Heart right ventricle (tissue), 16 donors: ENCODE measurements at regions not wholly inside any gene's neighbourhood (a gene's known extent, or its start where the extent isn't known, plus 50 kb on each side); places are given as distances from the start of the nearest gene placed in this dataset.

Experiments
- ATAC-seq, 8 donors: fragments of 200-7000 bp; cut with Tn5 transposase; one replicate each; pipeline ENCODE4 v1.9.1; 2020; ENCODE audit warnings: mild to moderate bottlenecking in 8 of 8, moderate library complexity in 8 of 8, moderate number of reproducible peaks in 1 of 8
- DNase-seq, 2 donors: peaks; one replicate each; pipeline ENCODE4 v3.0.0-alpha.2; 2020
- H3K27ac ChIP-seq, 10 donors: fragments of 200-600 bp; sonication (generic) in 2 of 10; one replicate each; pipeline versions ENCODE4 v1.5.0 to v1.8.0; 2020 to 2022; ENCODE audit warnings: mild to moderate bottlenecking in 3 of 10
- H3K27me3 ChIP-seq, 7 donors: fragments of 200-600 bp; one replicate each; pipeline ENCODE4 v1.8.0; 2021 to 2022; ENCODE audit warnings: mild to moderate bottlenecking in 2 of 7
- H3K36me3 ChIP-seq, 9 donors: fragments of 200-600 bp; sonication (generic) in 1 of 9; one replicate each; pipeline versions ENCODE4 v1.5.0 to v1.8.0; 2020 to 2022; ENCODE audit warnings: mild to moderate bottlenecking in 2 of 9
- H3K4me1 ChIP-seq, 9 donors: fragments of 200-600 bp; sonication (generic) in 1 of 9; one replicate each; pipeline versions ENCODE4 v1.5.0 to v1.8.0; 2020 to 2022; ENCODE audit warnings: mild to moderate bottlenecking in 4 of 9
- H3K4me3 ChIP-seq, 10 donors: fragments of 200-600 bp; sonication (generic) in 2 of 10; one replicate each; pipeline versions ENCODE4 v1.5.0 to v1.8.0; 2020 to 2022; ENCODE audit warnings: mild to moderate bottlenecking in 7 of 10, moderate library complexity in 2 of 10
- H3K9me3 ChIP-seq, 11 donors: fragments of 200-600 bp in 10 of 11; sonication (generic) in 2 of 11; one replicate each; pipeline versions ENCODE4 v1.5.0 to v1.8.0; 2013 to 2022; ENCODE audit warnings: mild to moderate bottlenecking in 2 of 11, control low read depth in 1 of 11, moderate library complexity in 1 of 11
- WGBS, 2 donors: extraction: QIAGEN DNeasy Blood & Tissue Kit; methylation state at CpG; one replicate each; pipeline ENCODE4 v1.1.7; 2013; ENCODE audit warnings: inconsistent platforms in 1 of 2; 5-methylcytosine and 5-hydroxymethylcytosine counted together
- intact Hi-C, 10 donors: fragments of 100-400 bp; cut with DNase I; formaldehyde crosslinking; loops; one replicate each; pipeline versions ENCODE4 v1.11.1 to v1.14.2; 2022
- TF ChIP-seq, protein P1 (sequence below), 9 donors: fragments of 200-600 bp; sonication (generic) in 2 of 9; IDR thresholded peaks; one replicate each; pipeline versions ENCODE4 v1.5.0 to v1.8.0; 2021 to 2022; ENCODE audit warnings: antibody characterized with exemption in 9 of 9, mild to moderate bottlenecking in 5 of 9, moderate library complexity in 1 of 9
- donor health status: Arrhythmogenic right ventricular cardiomyopathy.
- donor health status: ischemic (EF 13 %, LVEDD 7.1; RV severe dilation, severe dysfunction).
- donor health status: healthy with polysubstance abuse.
- donor health status: DM: no; HTN: yes; CAD: no.
- donor health status: DM: no; HTN: no; CAD: no.
- donor health status: ischemic (EF 25% LVEDD 6.9; RV normal size, moderate dysfunction).
- donor health status: ischemic (EF 25% LVEDD 5.7; RV mildly dilated, moderate dysfunction).
- donor health status: healthy.
- donor health status: DM: yes; HTN: yes; CAD: no.
- donor health status: Ischemic cardiomyopathy.
- donor health status: ischemic (EF 35%, LVEDD 5.7; RV mildly dilated, moderate dysfunction).
- donor health status: nonischemic (EF 11% LVEDD 7.7; RV severe dilation, severe dysfunction).
- donor health status: DM: yes; HTN: yes; CAD: no.
- donor health status: PGD.
- donor health status: ischemic (EF 29% LVEDD 5.4; RV normal size, mild dysfunction).
- donor health status: nonischemic (EF 23%, LVEDD 6.1; RV moderate dilation, normal function).

DNA sequence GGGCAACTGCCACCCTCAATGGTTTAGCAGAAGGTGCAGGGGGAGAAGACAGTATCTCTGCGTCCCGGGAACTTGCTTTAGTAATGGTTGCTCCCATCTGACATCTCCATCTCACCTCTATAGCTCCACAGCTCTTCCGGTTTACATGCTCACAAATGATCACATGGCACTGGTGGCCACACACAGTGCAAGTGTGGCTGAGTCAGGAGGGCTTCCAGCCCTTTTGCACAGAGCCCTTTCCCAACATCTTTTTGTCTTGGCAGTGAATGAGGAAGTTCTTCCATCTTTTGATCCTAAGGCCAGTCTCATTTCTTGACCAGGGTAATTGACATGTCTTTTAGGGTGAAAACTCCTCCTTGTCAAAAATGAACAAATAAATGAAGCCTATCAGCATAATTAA lies 347.7 kb downstream of the LPIN1 start:
- 98 to 100% methylated on average over 3 of the region's 3 CpGs for WGBS, 2 donors

DNA sequence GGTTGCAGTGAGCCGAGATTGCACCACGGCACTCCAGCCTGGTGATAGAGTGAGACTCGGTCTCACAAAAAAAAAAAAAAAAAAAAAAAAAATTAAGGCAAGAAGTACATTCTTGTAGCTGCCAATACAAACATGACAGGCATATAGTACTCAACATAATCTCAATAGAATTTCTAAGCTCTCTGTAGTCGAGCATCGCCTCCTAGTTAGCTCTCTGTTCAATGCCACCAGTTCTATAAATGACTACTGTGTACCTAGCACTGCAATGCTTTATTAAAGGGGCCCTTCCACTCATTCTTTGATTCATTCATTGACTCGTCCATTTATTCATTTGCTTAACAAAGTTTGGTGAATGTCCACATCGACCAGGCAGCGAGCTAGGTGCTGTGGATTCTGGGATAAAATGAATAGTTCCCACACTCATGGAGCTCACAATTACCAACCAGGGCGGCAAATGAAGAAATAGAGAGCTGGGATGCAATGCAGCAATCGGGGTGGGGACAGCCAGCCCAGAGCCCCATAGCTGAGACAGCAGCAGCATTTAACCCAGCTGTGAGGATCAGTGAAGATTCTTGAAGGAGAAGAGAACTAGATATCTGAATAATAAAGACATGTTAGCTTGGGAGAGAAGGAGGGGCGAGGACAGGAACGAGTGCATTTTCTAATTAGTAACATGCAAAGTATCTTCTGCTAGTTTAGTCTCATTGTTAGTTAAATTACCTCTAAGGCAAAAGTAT lies 349.8 kb downstream of the LPIN1 start:
- Histone ChIP-seq H3K9me3 (no peaks in the 10 kb centered on the region), H3K36me3 (no peaks in the 10 kb centered on the region), H3K4me3 (no peak overlapping the region), H3K27ac (no peak overlapping the region), H3K4me1 (no peaks in the 10 kb centered on the region), H3K27me3 (no peaks in the 10 kb centered on the region)
- ATAC-seq (no peak), DNase-seq (no peak)
- intact Hi-C loops, result no loop called here
- TF ChIP-seq, protein P1, sequence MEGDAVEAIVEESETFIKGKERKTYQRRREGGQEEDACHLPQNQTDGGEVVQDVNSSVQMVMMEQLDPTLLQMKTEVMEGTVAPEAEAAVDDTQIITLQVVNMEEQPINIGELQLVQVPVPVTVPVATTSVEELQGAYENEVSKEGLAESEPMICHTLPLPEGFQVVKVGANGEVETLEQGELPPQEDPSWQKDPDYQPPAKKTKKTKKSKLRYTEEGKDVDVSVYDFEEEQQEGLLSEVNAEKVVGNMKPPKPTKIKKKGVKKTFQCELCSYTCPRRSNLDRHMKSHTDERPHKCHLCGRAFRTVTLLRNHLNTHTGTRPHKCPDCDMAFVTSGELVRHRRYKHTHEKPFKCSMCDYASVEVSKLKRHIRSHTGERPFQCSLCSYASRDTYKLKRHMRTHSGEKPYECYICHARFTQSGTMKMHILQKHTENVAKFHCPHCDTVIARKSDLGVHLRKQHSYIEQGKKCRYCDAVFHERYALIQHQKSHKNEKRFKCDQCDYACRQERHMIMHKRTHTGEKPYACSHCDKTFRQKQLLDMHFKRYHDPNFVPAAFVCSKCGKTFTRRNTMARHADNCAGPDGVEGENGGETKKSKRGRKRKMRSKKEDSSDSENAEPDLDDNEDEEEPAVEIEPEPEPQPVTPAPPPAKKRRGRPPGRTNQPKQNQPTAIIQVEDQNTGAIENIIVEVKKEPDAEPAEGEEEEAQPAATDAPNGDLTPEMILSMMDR (IDR thresholded peaks at IDR 0.05), result no peak
- WGBS, 2 donors, result 86 to 88% methylated on average over 12 of the region's 12 CpGs

More for the DNA sequence above, 347.7 kb downstream of the LPIN1 start:
- TF ChIP-seq, protein P1 (IDR thresholded peaks at IDR 0.05), result no peak
- no peak overlapping the region for H3K4me3 ChIP-seq
- H3K9me3 ChIP-seq, result no peaks in the 10 kb centered on the region
- no peaks in the 10 kb centered on the region for H3K36me3 ChIP-seq
- H3K4me1 ChIP-seq, result no peaks in the 10 kb centered on the region
- intact Hi-C loops, result no loop called here
- H3K27me3 ChIP-seq, result no peaks in the 10 kb centered on the region
- ATAC-seq, result no peak
- DNase-seq, result no peak
- no peak overlapping the region for H3K27ac ChIP-seq

DNA sequence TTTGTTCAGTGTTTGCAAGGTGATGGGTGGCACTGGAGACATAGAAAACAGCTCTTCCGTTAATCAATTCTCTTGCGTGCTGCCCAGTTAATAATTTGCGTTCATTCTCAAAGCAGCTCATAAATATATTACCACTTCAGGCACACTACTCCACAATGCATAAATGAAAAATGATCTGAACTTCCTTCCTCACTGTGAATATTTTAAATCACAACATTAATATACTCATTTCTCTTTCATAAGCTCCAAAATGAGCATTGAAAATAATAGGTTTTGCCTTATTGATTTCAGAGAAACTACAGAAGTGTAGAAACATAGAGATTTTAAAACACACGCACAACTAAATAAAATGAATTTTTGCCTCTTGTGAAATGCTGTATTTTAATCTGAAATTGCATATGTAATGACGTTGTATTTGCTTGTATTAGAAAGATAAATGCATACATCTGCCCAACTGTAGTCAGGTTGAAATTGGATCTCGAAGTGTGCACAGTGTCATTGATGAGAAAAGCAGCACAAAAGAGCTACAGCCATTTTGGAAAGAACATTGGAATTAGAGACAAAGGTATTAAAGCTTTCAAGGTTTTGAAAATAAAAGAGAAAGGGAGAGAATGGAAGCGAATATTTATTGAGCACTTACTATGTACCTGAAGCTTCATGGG lies 350.5 kb downstream of the LPIN1 start:
- no peaks in the 10 kb centered on the region for H3K4me1 ChIP-seq
- no peaks in the 10 kb centered on the region for H3K9me3 ChIP-seq
- H3K27me3 ChIP-seq, result no peaks in the 10 kb centered on the region
- H3K4me3 ChIP-seq, result no peak overlapping the region
- intact Hi-C loops, result no loop called here
- H3K27ac ChIP-seq, result no peak overlapping the region
- no peaks in the 10 kb centered on the region for H3K36me3 ChIP-seq
- WGBS, 2 donors, result 84 to 89% methylated on average over 7 of the region's 7 CpGs
- DNase-seq (no peak), ATAC-seq (no peak)
- TF ChIP-seq, protein P1 (IDR thresholded peaks at IDR 0.05), result no peak

DNA sequence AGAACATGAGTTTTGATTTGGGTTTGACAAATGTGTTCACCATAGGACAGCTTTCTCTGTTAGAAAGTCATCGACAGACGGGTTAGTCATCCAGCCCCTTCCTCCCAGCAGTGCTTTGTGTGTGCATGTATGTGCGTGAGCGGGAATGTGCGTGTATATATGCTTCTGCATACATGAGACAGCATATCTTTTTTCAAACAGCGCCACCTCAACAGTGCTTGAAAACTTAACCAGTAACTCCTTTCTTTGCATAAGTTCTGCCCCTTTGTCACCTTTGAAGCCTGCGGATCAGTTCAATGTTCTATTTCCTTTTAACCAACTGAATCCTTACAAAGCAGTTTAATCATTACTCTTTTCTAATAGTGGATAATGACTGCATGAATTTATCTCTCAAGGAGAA lies 351.4 kb downstream of the LPIN1 start:
- no peak for ATAC-seq
- Histone ChIP-seq H3K36me3 (no peaks in the 10 kb centered on the region), H3K27ac (no peak overlapping the region), H3K4me1 (no peaks in the 10 kb centered on the region), H3K9me3 (no peaks in the 10 kb centered on the region), H3K27me3 (no peaks in the 10 kb centered on the region), H3K4me3 (no peak overlapping the region)
- intact Hi-C loops, result no loop called here
- DNase-seq, result no peak
- WGBS, 2 donors, result 96% methylated on average over 7 of the region's 7 CpGs
- TF ChIP-seq, protein P1 (IDR thresholded peaks at IDR 0.05), result no peak
